SK-N-SH treated with all-trans-retinoic acid at 6 μM for 48 hours (cell line): ENCODE measurements at regions not wholly inside any gene's neighbourhood (a gene's known extent, or its start where the extent isn't known, plus 50 kb on each side); places are given as distances from the start of the nearest gene placed in this dataset.

ENCODE experiments used
- ATAC-seq: fragments of 200-7000 bp; cut with Tn5 transposase; 3 replicates; pipeline ENCODE4 v1.9.1; 2020; ENCODE audit warnings: mild to moderate bottlenecking, moderate library complexity
- BACH2 ChIP-seq: fragments of 250-450 bp; sonication (Bioruptor Pico); IDR thresholded peaks from 2 replicates; pipeline ENCODE4 v1.9.0; 2021; ENCODE audit warnings: mild to moderate bottlenecking, borderline replicate concordance
- CSDC2 ChIP-seq: fragments of 250-450 bp; sonication (Bioruptor Pico); IDR thresholded peaks from 2 replicates; pipeline ENCODE4 v1.5.0; 2020; ENCODE audit warnings: mild to moderate bottlenecking, moderate library complexity
- ESRRG ChIP-seq: fragments of 250-450 bp; sonication (Bioruptor Pico); IDR thresholded peaks from 2 replicates; pipeline ENCODE4 v1.6.1; 2021; ENCODE audit warnings: mild to moderate bottlenecking
- GLIS3 ChIP-seq: fragments of 250-450 bp; sonication (Bioruptor Pico); IDR thresholded peaks from 2 replicates; pipeline ENCODE4 v1.5.0; 2020; ENCODE audit warnings: mild to moderate bottlenecking, moderate library complexity
- ISL1 ChIP-seq: fragments of 250-450 bp; sonication (Bioruptor Pico); IDR thresholded peaks from 2 replicates; pipeline ENCODE4 v2.1.2; 2022; ENCODE audit warnings: mild to moderate bottlenecking, moderate library complexity
- OSR1 ChIP-seq: fragments of 250-450 bp; sonication (Bioruptor Pico); IDR thresholded peaks from 2 replicates; pipeline ENCODE4 v1.8.0; 2022; ENCODE audit warnings: moderate library complexity, mild to moderate bottlenecking, inconsistent platforms
- RARB ChIP-seq: fragments of 250-450 bp; sonication (Bioruptor Pico); IDR thresholded peaks from 2 replicates; pipeline ENCODE4 v1.8.0; 2021; ENCODE audit warnings: mild to moderate bottlenecking, moderate library complexity
- SNAI2 ChIP-seq: fragments of 250-450 bp; sonication (Bioruptor Pico); IDR thresholded peaks from 2 replicates; pipeline ENCODE4 v1.5.0; 2020; ENCODE audit warnings: mild to moderate bottlenecking, moderate library complexity
- TCF4 ChIP-seq: fragments of 250-450 bp; sonication (Bioruptor Pico); IDR thresholded peaks from 2 replicates; pipeline ENCODE4 v1.8.0; 2021; ENCODE audit warnings: mild to moderate bottlenecking, moderate library complexity, borderline replicate concordance
- TOX ChIP-seq: fragments of 250-450 bp; sonication (Bioruptor Pico); IDR thresholded peaks from 2 replicates; pipeline ENCODE4 v1.8.0; 2021; ENCODE audit warnings: mild to moderate bottlenecking, moderate library complexity, borderline replicate concordance
- ZC3H10 ChIP-seq: fragments of 250-450 bp; sonication (Bioruptor Pico); IDR thresholded peaks from 2 replicates; pipeline ENCODE4 v1.5.1; 2021; ENCODE audit warnings: mild to moderate bottlenecking, moderate library complexity
- ZFP3 ChIP-seq: fragments of 250-450 bp; sonication (Bioruptor Pico); IDR thresholded peaks from 2 replicates; pipeline ENCODE4 v1.5.0; 2020; ENCODE audit warnings: mild to moderate bottlenecking, moderate library complexity
- ZFP30 ChIP-seq: fragments of 450-650 bp; formaldehyde crosslinking; IDR thresholded peaks from 2 replicates; pipeline ENCODE4 v1.5.0; 2022; ENCODE audit warnings: mild to moderate bottlenecking, moderate library complexity
- ZNF565 ChIP-seq: fragments of 450-650 bp; formaldehyde crosslinking; conservative IDR thresholded peaks from 2 replicates; pipeline ENCODE4 v1.5.0; 2020; ENCODE audit warnings: low read depth, mild to moderate bottlenecking, moderate library complexity
- ZNF70 ChIP-seq: fragments of 450-650 bp; formaldehyde crosslinking; IDR thresholded peaks from 2 replicates; pipeline ENCODE4 v1.5.0; 2020; ENCODE audit warnings: mild to moderate bottlenecking, moderate library complexity
- ZNF8 ChIP-seq: fragments of 450-650 bp; formaldehyde crosslinking; IDR thresholded peaks from 2 replicates; pipeline ENCODE4 v1.5.0; 2020; ENCODE audit warnings: mild to moderate bottlenecking, moderate library complexity
- TF ChIP-seq, protein P1 (sequence below): fragments of 250-450 bp; sonication (Bioruptor Pico); IDR thresholded peaks from 2 replicates; pipeline ENCODE4 v1.5.0; 2020; ENCODE audit warnings: mild to moderate bottlenecking, moderate library complexity
- TF ChIP-seq, protein P2 (sequence below): fragments of 250-450 bp; sonication (Bioruptor Pico); IDR thresholded peaks from 2 replicates; pipeline ENCODE4 v1.5.1; 2021; ENCODE audit warnings: mild to moderate bottlenecking, moderate library complexity
- TF ChIP-seq, protein P3 (sequence below): fragments of 250-450 bp; sonication (Bioruptor Pico); IDR thresholded peaks from 2 replicates; pipeline ENCODE4 v1.8.0; 2020; ENCODE audit warnings: mild to moderate bottlenecking, moderate library complexity, borderline replicate concordance
- TF ChIP-seq, protein P4 (sequence below): fragments of 250-450 bp; sonication (Bioruptor Pico); IDR thresholded peaks from 2 replicates; pipeline ENCODE4 v1.8.0; 2021; ENCODE audit warnings: low read depth, mild to moderate bottlenecking, moderate library complexity, borderline replicate concordance
- TF ChIP-seq, protein P5 (sequence below): fragments of 250-450 bp; sonication (Bioruptor Pico); IDR thresholded peaks from 2 replicates; pipeline ENCODE4 v1.5.1; 2020; ENCODE audit warnings: low read depth, mild to moderate bottlenecking, moderate library complexity

DNA sequence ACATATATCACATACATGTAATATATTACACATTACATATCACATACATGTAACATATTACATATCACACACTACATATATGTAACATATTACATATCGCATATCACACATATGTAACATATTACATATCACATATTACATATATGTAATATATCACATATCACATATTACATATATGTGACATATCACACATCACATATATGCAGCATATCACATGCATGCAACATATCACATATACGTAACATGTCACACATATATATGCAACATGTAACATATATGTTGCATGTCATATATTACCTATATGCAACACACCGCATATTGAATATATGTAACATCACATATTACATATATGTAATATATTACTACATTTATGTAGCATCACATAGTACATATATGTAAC, 211.2 kb downstream of the ARL6IP6 start:
- no peak for ATAC-seq
- TF ChIP-seq, protein P1, sequence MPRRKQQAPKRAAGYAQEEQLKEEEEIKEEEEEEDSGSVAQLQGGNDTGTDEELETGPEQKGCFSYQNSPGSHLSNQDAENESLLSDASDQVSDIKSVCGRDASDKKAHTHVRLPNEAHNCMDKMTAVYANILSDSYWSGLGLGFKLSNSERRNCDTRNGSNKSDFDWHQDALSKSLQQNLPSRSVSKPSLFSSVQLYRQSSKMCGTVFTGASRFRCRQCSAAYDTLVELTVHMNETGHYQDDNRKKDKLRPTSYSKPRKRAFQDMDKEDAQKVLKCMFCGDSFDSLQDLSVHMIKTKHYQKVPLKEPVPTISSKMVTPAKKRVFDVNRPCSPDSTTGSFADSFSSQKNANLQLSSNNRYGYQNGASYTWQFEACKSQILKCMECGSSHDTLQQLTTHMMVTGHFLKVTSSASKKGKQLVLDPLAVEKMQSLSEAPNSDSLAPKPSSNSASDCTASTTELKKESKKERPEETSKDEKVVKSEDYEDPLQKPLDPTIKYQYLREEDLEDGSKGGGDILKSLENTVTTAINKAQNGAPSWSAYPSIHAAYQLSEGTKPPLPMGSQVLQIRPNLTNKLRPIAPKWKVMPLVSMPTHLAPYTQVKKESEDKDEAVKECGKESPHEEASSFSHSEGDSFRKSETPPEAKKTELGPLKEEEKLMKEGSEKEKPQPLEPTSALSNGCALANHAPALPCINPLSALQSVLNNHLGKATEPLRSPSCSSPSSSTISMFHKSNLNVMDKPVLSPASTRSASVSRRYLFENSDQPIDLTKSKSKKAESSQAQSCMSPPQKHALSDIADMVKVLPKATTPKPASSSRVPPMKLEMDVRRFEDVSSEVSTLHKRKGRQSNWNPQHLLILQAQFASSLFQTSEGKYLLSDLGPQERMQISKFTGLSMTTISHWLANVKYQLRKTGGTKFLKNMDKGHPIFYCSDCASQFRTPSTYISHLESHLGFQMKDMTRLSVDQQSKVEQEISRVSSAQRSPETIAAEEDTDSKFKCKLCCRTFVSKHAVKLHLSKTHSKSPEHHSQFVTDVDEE (CRISPR knock-in tag): no peak
- TF ChIP-seq ZNF565: no peak
- TF ChIP-seq OSR1 (CRISPR knock-in tag): no peak
- TF ChIP-seq ISL1 (CRISPR knock-in tag): no peak
- TF ChIP-seq GLIS3 (CRISPR knock-in tag): no peak
- no peak for TF ChIP-seq ESRRG (CRISPR knock-in tag)
- no peak for TF ChIP-seq SNAI2 (CRISPR knock-in tag)
- TF ChIP-seq, protein P2, sequence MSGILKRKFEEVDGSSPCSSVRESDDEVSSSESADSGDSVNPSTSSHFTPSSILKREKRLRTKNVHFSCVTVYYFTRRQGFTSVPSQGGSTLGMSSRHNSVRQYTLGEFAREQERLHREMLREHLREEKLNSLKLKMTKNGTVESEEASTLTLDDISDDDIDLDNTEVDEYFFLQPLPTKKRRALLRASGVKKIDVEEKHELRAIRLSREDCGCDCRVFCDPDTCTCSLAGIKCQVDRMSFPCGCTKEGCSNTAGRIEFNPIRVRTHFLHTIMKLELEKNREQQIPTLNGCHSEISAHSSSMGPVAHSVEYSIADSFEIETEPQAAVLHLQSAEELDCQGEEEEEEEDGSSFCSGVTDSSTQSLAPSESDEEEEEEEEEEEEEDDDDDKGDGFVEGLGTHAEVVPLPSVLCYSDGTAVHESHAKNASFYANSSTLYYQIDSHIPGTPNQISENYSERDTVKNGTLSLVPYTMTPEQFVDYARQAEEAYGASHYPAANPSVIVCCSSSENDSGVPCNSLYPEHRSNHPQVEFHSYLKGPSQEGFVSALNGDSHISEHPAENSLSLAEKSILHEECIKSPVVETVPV (CRISPR knock-in tag): no peak
- no peak for TF ChIP-seq ZC3H10 (CRISPR knock-in tag)
- no peak for TF ChIP-seq ZNF70 (CRISPR knock-in tag)
- TF ChIP-seq, protein P3, sequence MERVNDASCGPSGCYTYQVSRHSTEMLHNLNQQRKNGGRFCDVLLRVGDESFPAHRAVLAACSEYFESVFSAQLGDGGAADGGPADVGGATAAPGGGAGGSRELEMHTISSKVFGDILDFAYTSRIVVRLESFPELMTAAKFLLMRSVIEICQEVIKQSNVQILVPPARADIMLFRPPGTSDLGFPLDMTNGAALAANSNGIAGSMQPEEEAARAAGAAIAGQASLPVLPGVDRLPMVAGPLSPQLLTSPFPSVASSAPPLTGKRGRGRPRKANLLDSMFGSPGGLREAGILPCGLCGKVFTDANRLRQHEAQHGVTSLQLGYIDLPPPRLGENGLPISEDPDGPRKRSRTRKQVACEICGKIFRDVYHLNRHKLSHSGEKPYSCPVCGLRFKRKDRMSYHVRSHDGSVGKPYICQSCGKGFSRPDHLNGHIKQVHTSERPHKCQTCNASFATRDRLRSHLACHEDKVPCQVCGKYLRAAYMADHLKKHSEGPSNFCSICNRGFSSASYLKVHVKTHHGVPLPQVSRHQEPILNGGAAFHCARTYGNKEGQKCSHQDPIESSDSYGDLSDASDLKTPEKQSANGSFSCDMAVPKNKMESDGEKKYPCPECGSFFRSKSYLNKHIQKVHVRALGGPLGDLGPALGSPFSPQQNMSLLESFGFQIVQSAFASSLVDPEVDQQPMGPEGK (CRISPR knock-in tag): no peak
- no peak for TF ChIP-seq CSDC2 (CRISPR knock-in tag)
- TF ChIP-seq TOX (CRISPR knock-in tag): no peak
- no peak for TF ChIP-seq BACH2 (CRISPR knock-in tag)
- TF ChIP-seq, protein P4, sequence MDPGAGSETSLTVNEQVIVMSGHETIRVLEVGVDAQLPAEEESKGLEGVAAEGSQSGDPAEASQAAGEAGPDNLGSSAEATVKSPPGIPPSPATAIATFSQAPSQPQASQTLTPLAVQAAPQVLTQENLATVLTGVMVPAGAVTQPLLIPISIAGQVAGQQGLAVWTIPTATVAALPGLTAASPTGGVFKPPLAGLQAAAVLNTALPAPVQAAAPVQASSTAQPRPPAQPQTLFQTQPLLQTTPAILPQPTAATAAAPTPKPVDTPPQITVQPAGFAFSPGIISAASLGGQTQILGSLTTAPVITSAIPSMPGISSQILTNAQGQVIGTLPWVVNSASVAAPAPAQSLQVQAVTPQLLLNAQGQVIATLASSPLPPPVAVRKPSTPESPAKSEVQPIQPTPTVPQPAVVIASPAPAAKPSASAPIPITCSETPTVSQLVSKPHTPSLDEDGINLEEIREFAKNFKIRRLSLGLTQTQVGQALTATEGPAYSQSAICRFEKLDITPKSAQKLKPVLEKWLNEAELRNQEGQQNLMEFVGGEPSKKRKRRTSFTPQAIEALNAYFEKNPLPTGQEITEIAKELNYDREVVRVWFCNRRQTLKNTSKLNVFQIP (CRISPR knock-in tag): no peak
- no peak for TF ChIP-seq ZNF8 (CRISPR knock-in tag)
- no peak for TF ChIP-seq RARB (CRISPR knock-in tag)
- TF ChIP-seq TCF4 (CRISPR knock-in tag): no peak

DNA sequence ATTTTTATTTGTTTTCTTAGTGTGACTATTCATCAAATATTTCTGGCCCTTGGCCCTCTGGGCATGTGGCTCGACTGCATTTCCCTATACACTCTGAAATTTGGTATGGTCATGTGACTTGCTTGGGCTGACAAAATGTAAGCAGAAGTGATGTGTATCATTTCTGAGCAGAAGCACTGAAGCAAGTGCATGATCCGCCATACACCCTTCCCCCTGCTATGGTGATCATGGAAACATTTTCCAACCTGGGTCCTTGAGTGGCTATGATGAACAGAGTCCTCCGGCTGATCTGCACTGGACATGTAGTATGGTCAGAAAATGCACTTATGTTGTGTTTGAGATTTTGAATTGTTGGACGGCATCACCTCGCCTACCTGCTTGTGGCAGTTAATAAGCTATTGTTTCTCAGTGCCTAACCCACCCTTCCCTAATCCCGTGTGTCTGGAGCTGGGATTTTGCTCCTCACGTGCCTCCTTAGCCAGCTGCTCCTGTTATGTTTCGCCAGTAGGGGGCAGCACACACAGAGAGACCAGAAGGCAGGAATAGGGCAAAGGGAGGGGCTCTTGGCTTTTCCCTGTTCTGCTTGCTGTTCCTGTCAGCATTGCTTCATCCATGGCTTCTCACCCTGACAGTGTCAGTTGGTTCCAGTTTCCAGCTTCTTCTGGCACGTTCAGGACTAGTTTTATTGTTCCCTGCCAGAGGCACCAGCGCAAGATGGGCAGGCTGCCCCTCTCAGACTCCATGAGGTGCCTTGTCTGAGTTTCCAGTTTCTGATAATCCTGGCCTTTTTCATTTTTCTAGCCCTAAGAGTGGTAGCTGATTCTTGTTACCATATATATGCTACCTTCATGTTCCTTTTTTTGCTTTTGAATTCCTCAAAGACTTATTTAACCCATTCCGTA, 207.4 kb downstream of the ARL6IP6 start:
- TF ChIP-seq CSDC2 (CRISPR knock-in tag): no peak
- no peak for TF ChIP-seq TCF4 (CRISPR knock-in tag)
- TF ChIP-seq GLIS3 (CRISPR knock-in tag): no peak
- TF ChIP-seq ISL1 (CRISPR knock-in tag): no peak
- no peak for TF ChIP-seq ZFP3 (CRISPR knock-in tag)
- no peak for TF ChIP-seq ZNF8 (CRISPR knock-in tag)
- no peak for TF ChIP-seq ZNF565
- peak; percentile 98 for ATAC-seq

DNA sequence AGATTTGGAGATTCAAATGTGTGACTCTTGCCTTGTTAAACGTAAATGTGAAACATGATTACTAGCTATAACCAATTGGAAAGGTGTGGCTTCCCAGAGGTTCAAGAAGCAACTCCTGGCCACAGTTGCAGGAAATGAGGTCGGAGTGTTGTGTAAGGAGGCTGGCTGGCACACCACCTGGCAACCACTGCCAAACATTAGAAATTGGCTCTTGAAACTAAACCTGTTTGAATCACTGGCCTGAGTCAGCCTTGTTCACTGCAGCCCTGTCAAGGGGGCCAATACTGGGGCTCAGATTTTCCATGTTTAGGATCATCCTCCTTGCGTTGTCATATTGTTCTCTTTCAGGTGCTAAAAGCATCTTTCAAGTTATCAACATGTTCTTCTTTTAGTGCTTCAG, 206.3 kb downstream of the ARL6IP6 start:
- TF ChIP-seq CSDC2 (CRISPR knock-in tag): no peak
- TF ChIP-seq ZFP30 (CRISPR knock-in tag): no peak
- no peak for TF ChIP-seq ZC3H10 (CRISPR knock-in tag)
- TF ChIP-seq, protein P5, sequence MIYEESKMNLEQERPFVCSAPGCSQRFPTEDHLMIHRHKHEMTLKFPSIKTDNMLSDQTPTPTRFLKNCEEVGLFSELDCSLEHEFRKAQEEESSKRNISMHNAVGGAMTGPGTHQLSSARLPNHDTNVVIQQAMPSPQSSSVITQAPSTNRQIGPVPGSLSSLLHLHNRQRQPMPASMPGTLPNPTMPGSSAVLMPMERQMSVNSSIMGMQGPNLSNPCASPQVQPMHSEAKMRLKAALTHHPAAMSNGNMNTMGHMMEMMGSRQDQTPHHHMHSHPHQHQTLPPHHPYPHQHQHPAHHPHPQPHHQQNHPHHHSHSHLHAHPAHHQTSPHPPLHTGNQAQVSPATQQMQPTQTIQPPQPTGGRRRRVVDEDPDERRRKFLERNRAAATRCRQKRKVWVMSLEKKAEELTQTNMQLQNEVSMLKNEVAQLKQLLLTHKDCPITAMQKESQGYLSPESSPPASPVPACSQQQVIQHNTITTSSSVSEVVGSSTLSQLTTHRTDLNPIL (CRISPR knock-in tag): no peak
- no peak for TF ChIP-seq OSR1 (CRISPR knock-in tag)
- TF ChIP-seq, protein P3 (CRISPR knock-in tag): no peak
- no peak for TF ChIP-seq SNAI2 (CRISPR knock-in tag)
- TF ChIP-seq ISL1 (CRISPR knock-in tag): no peak
- TF ChIP-seq, protein P2 (CRISPR knock-in tag): no peak
- no peak for TF ChIP-seq ZNF8 (CRISPR knock-in tag)
- no peak for TF ChIP-seq BACH2 (CRISPR knock-in tag)
- no peak for TF ChIP-seq GLIS3 (CRISPR knock-in tag)
- no peak for TF ChIP-seq TOX (CRISPR knock-in tag)
- TF ChIP-seq RARB (CRISPR knock-in tag): no peak

More for the DNA sequence above, 206.3 kb downstream of the ARL6IP6 start:
- ATAC-seq: no peak
